GM12878 (cell line): ENCODE measurements at regions not wholly inside any gene's neighbourhood (a gene's known extent, or its start where the extent isn't known, plus 50 kb on each side); places are given as distances from the start of the nearest gene placed in this dataset.

Source experiments
- ATAC-seq: fragments of 200-7000 bp; cut with Tn5 transposase; 3 replicates; pipeline ENCODE4 v1.9.1; 2020; ENCODE audit warnings: mild to moderate bottlenecking, moderate library complexity
- BruUV-seq: library from RNA; stranded (reverse); fragments of 400-500 nt; replicated peaks from 2 replicates; lab custom pipeline; 2021; lab: Mats Ljungman, UMichigan
- CTCF ChIA-PET: fragments of 300-600 bp; sonication (Branson Sonifier 250); formaldehyde crosslinking; extraction: SDS; loops from one replicate; lab custom pipeline; 2021; ENCODE audit warnings: inconsistent platforms; lab: Yijun Ruan, JAX
- POLR2A ChIA-PET: fragments of 350-600 bp; formaldehyde crosslinking; extraction: SDS; loops from one replicate; lab custom pipeline; 2021; ENCODE audit warnings: inconsistent platforms; lab: Charles Lee
- RAD21 ChIA-PET: fragments of 300-600 bp; sonication (Branson Sonifier 250); formaldehyde crosslinking; loops from one replicate; lab custom pipeline; 2023; ENCODE audit warnings: antibody characterized with exemption; ENCODE audit not compliant: unreplicated experiment; lab: Charles Lee
- SMC1A ChIA-PET: fragments of 300-600 bp; sonication (Branson Sonifier 250); formaldehyde crosslinking; loops from one replicate; lab custom pipeline; 2023; ENCODE audit not compliant: unreplicated experiment, uncharacterized antibody; lab: Charles Lee
- DNase-seq: peaks from one replicate; pipeline ENCODE4 v3.0.0-alpha.2; 2011; ENCODE audit warnings: low read depth, low spot score
- FAIRE-seq: peaks from 3 replicates; lab custom pipeline; 2011; peaks lifted over from hg19 to GRCh38; lab: Jason Lieb, UNC
- H2AFZ ChIP-seq: 2 replicates; pipeline ENCODE4 v1.6.0; 2011; ENCODE audit warnings: low read depth, low read length, control low read depth; ENCODE audit not compliant: control insufficient read depth
- H3K27ac ChIP-seq: 2 replicates; pipeline ENCODE4 v1.5.1; 2011; ENCODE audit warnings: control low read depth; ENCODE audit not compliant: control insufficient read depth, insufficient read depth
- H3K27me3 ChIP-seq, 2 experiments: replicated peaks in 1 of 2; 2 replicates each; pipeline versions ENCODE4 v1.6.0 to v1.6.1; 2011; ENCODE audit warnings: low read length in 1 of 2; ENCODE audit not compliant: control insufficient read depth in 2 of 2, insufficient read depth in 2 of 2
- H3K36me3 ChIP-seq, 2 experiments: 2 replicates each; pipeline ENCODE4 v1.5.1; 2011; ENCODE audit warnings: low read length in 1 of 2; ENCODE audit not compliant: control insufficient read depth in 2 of 2, insufficient read depth in 2 of 2
- H3K4me1 ChIP-seq: 2 replicates; pipeline ENCODE4 v1.6.1; 2011; ENCODE audit warnings: mild to moderate bottlenecking, low read length, moderate library complexity, mixed read lengths; ENCODE audit not compliant: control insufficient read depth, insufficient read depth
- H3K4me2 ChIP-seq: 2 replicates; pipeline ENCODE4 v1.6.0; 2011; ENCODE audit warnings: control low read depth; ENCODE audit not compliant: control insufficient read depth, insufficient read depth
- H3K4me3 ChIP-seq: fragments of 200-600 bp; sonication (generic); 2 replicates; pipeline ENCODE4 v1.5.1; 2016
- H3K79me2 ChIP-seq: 2 replicates; pipeline ENCODE4 v1.6.0; 2011; ENCODE audit warnings: low read length; ENCODE audit not compliant: control insufficient read depth, insufficient read depth
- H3K9ac ChIP-seq: 2 replicates; pipeline ENCODE4 v1.8.0; 2011; ENCODE audit warnings: low read length, control low read depth, mixed read lengths; ENCODE audit not compliant: control insufficient read depth, insufficient read depth
- H3K9me3 ChIP-seq: replicated peaks from 3 replicates; pipeline ENCODE4 v1.5.1; 2011; ENCODE audit warnings: mild to moderate bottlenecking, low read length; ENCODE audit not compliant: control insufficient read depth, insufficient read depth
- H4K20me1 ChIP-seq: 2 replicates; pipeline ENCODE4 v1.6.0; 2011; ENCODE audit not compliant: control insufficient read depth, insufficient read depth
- BMI1 ChIP-seq: fragments of 450-650 bp; IDR thresholded peaks from 2 replicates; pipeline ENCODE4 v1.6.1; 2016; ENCODE audit warnings: mild to moderate bottlenecking, moderate library complexity, borderline replicate concordance
- DPF2 ChIP-seq: fragments of 450-650 bp; IDR thresholded peaks from 2 replicates; pipeline ENCODE4 v1.6.1; 2017; ENCODE audit warnings: mild to moderate bottlenecking
- GABPA ChIP-seq: IDR thresholded peaks from 2 replicates; pipeline ENCODE4 v1.6.1; 2014; ENCODE audit warnings: antibody characterized with exemption, low read depth, mild to moderate bottlenecking, inconsistent platforms
- IKZF2 ChIP-seq, 2 experiments: fragments of 450-650 bp; IDR thresholded peaks; 2 replicates each; pipeline ENCODE4 v1.6.1; 2017; ENCODE audit warnings: mild to moderate bottlenecking in 2 of 2, moderate library complexity in 2 of 2
- JUNB ChIP-seq: IDR thresholded peaks from 2 replicates; pipeline ENCODE4 v1.6.1; 2016; ENCODE audit warnings: antibody characterized with exemption, mild to moderate bottlenecking
- LARP7 ChIP-seq: fragments of 450-650 bp; IDR thresholded peaks from 2 replicates; pipeline ENCODE4 v1.6.1; 2017; ENCODE audit warnings: mild to moderate bottlenecking
- MEF2B ChIP-seq: fragments of 450-650 bp; IDR thresholded peaks from 2 replicates; pipeline ENCODE4 v1.6.1; 2018; ENCODE audit warnings: mild to moderate bottlenecking, moderate library complexity; ENCODE audit not compliant: partially characterized antibody, poor library complexity, severe bottlenecking
- MLLT1 ChIP-seq: fragments of 450-650 bp; IDR thresholded peaks from 2 replicates; pipeline ENCODE4 v1.6.1; 2016; ENCODE audit warnings: mild to moderate bottlenecking
- PBX3 ChIP-seq: IDR thresholded peaks from 2 replicates; pipeline ENCODE4 v1.6.1; 2011; ENCODE audit warnings: mild to moderate bottlenecking, low read depth, low read length, moderate library complexity; ENCODE audit not compliant: insufficient replicate concordance
- RBBP5 ChIP-seq: fragments of 200-600 bp; sonication (generic); conservative IDR thresholded peaks from 2 replicates; pipeline ENCODE4 v1.6.1; 2016
- SREBF1 ChIP-seq: IDR thresholded peaks from 2 replicates; pipeline ENCODE4 v1.6.1; 2012; ENCODE audit warnings: mild to moderate bottlenecking, low read length
- TAF1 ChIP-seq: IDR thresholded peaks from 2 replicates; pipeline ENCODE4 v1.6.1; 2011; ENCODE audit warnings: mild to moderate bottlenecking, low read depth, low read length, borderline replicate concordance
- ZBED1 ChIP-seq: IDR thresholded peaks from 2 replicates; pipeline ENCODE4 v1.6.1; 2016; ENCODE audit warnings: borderline replicate concordance
- WGBS: methylation state at CpG from one replicate; pipeline ENCODE4 v1.1.6; 2016; ENCODE audit warnings: low lambda C conversion rate; ENCODE audit not compliant: insufficient replicate concordance, insufficient coverage; ENCODE audit errors: missing lambda C conversion rate; 5-methylcytosine and 5-hydroxymethylcytosine counted together
- in situ Hi-C: fragments of 300-500 bp; cut with MboI; formaldehyde crosslinking; loops from 9 replicates; pipeline ENCODE4 v1.14.3; 2018; ENCODE audit warnings: mixed read lengths
- intact Hi-C: fragments of 100-400 bp; cut with micrococcal nuclease; formaldehyde crosslinking; loops from one replicate; pipeline ENCODE4 v1.14.2; 2022; ENCODE audit not compliant: unreplicated experiment

- Histone ChIP-seq H3K4me1 (no peaks in the 10 kb centered on the region), H3K9ac (no peak overlapping the region), H2AFZ (no peak overlapping the region), H3K36me3 (no peaks in the 10 kb centered on the region), H3K9me3 (no peaks in the 10 kb centered on the region), H4K20me1 (no peaks in the 10 kb centered on the region), H3K4me3 (no peak overlapping the region), H3K4me2 (no peak overlapping the region), H3K27me3 (no peaks in the 10 kb centered on the region), H3K79me2 (no peaks in the 10 kb centered on the region), H3K27ac (no peak overlapping the region)
- WGBS, result 50% methylated on average over 10 of the region's 10 CpGs
- DNase-seq (no peak), ATAC-seq (no peak), FAIRE-seq (no peak)
- TF ChIP-seq JUNB, result no peak
- TF ChIP-seq GABPA, result no peak
- TF ChIP-seq SREBF1, result no peak
- TF ChIP-seq ZBED1, result no peak
- TF ChIP-seq RBBP5, result no peak
- no peak for TF ChIP-seq MLLT1
- no peak for TF ChIP-seq LARP7
- no peak for TF ChIP-seq PBX3
- TF ChIP-seq IKZF2 (IDR thresholded peaks at IDR 0.05), result no peak
- no peak for TF ChIP-seq TAF1
- no peak for TF ChIP-seq DPF2
- TF ChIP-seq MEF2B, result no peak
- TF ChIP-seq BMI1, result no peak
- intact Hi-C loops (no loop called here), in situ Hi-C loops (no loop called here)
- RAD21 ChIA-PET, result no interaction called here
- SMC1A ChIA-PET, result no interaction called here
- CTCF ChIA-PET, result no interaction called here
- POLR2A ChIA-PET, result no interaction called here
- BruUV-seq, result no TSS peak
Measured at GRCh38 chr4:24210332-24210902, 320.6 kb upstream of the PPARGC1A start.
